ENCODE measurements at regions not wholly inside any gene's neighbourhood (a gene's known extent, or its start where the extent isn't known, plus 50 kb on each side); places are given as distances from the start of the nearest gene placed in this dataset.

DNA sequence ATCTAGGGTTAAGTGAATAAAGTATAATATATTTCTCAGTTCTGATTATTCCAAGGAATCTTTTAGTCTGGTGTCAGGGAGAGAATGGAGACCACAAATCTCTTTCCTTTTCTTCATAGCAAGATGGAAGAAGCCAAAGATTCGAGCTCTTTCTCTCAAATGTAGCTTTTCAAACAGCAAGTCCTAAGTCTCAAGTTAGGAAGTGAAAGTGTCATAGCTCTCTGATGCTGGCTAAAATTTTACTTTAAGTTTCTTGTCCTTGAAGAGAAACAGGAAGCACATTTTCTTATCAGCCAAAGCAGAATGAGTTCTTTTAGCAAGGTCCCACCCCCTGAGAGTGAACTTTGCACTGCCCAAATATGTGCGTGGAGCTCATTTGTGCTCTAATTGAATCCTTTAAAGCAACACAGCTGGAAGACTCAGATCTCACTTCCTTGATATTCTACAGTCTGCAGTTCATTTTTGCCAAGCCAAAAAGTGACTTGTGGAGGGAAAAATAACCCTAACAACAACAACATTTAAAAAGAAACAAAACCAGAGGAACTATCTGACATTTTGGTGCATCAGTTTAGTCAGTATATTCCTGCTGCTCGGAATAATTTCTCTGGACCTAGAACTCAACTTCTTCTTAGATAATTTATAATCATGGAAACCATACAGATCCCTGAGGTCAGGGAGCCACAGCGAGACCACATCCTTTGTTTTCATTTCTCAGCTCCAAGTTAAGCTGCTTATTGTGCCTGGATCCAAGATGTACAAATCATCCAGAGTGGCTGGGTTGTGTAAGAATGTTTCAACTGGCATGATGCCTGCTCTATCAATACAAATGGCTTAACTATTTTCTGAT lies 238.7 kb upstream of the P2RY1 start:
- TF ChIP-seq NFRKB (IDR thresholded peaks at IDR 0.05): no peak
- no peak for TF ChIP-seq SP1 (IDR thresholded peaks at IDR 0.05)
- no peak for TF ChIP-seq TARDBP (IDR thresholded peaks at IDR 0.05)
- no peak for TF ChIP-seq FOXA1 (IDR thresholded peaks at IDR 0.05)
- TF ChIP-seq ELF4 (IDR thresholded peaks at IDR 0.05): no peak
- TF ChIP-seq FOXM1 (IDR thresholded peaks at IDR 0.05; ENCODE audit: borderline replicate concordance): no peak
- no peak for TF ChIP-seq LEF1 (IDR thresholded peaks at IDR 0.05; ENCODE audit: borderline replicate concordance)
- no peak for TF ChIP-seq BHLHE40 (IDR thresholded peaks at IDR 0.05; ENCODE audit: borderline replicate concordance)
- TF ChIP-seq PKNOX1 (IDR thresholded peaks at IDR 0.05): no peak
